HFF-Myc (cell line): ENCODE measurements at regions not wholly inside any gene's neighbourhood (a gene's known extent, or its start where the extent isn't known, plus 50 kb on each side); places are given as distances from the start of the nearest gene placed in this dataset.

Source experiments
- DNase-seq: peaks from one replicate; pipeline ENCODE4 v3.0.0-alpha.2; 2011; ENCODE audit warnings: low read depth; ENCODE audit errors: extremely low read depth
- H3K4me3 ChIP-seq: replicated peaks from 2 replicates; pipeline ENCODE4 v1.5.1; 2011; ENCODE audit warnings: low read depth, mild to moderate bottlenecking, control low read depth, low read length
- TF ChIP-seq, protein P1 (sequence below): IDR thresholded peaks from 2 replicates; pipeline ENCODE4 v1.5.1; 2012; ENCODE audit warnings: mild to moderate bottlenecking, low read depth, low read length, control low read depth; ENCODE audit errors: missing control alignments

DNA sequence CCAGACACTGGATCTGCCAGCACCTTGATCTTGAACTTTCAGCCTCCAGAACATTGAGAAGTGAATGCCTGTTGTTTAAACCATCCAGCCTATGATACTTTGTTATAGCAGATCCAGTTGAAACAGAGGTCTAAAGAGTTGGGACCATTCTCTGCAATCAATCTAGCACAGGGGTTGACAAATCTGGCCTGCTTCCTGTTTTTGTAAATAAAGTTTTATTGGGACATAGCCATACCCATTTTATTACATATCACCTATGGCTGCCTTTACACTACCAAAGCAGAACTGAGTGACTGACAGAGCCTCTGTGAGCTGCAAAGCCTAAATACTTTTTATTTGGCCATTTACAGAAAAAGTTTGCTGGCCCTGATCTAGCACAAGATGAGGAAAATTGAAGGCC lies 62.0 kb downstream of the BARX1 start:
- DNase-seq, result no peak
- TF ChIP-seq, protein P1, sequence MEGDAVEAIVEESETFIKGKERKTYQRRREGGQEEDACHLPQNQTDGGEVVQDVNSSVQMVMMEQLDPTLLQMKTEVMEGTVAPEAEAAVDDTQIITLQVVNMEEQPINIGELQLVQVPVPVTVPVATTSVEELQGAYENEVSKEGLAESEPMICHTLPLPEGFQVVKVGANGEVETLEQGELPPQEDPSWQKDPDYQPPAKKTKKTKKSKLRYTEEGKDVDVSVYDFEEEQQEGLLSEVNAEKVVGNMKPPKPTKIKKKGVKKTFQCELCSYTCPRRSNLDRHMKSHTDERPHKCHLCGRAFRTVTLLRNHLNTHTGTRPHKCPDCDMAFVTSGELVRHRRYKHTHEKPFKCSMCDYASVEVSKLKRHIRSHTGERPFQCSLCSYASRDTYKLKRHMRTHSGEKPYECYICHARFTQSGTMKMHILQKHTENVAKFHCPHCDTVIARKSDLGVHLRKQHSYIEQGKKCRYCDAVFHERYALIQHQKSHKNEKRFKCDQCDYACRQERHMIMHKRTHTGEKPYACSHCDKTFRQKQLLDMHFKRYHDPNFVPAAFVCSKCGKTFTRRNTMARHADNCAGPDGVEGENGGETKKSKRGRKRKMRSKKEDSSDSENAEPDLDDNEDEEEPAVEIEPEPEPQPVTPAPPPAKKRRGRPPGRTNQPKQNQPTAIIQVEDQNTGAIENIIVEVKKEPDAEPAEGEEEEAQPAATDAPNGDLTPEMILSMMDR, result no peak
- H3K4me3 ChIP-seq, result no peak overlapping the region

DNA sequence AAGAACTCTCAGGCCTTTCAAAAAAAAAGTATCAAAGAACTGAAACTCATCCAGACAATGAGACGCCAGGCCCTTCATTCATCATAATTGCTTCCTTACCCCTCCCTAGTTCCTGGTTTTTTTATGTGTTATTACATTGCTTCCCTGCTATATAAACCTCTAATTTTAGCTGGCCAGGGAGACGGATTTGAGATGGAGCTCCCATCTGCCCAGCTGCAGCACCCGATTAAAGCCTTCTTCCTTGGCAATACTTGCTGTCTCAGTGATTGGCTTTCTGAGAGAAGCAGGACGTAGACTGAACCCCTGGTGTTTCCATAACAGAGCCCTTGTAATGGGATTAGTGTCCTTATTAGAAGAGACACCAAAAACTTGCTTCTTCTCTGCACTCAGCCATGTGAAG lies 62.4 kb downstream of the BARX1 start:
- DNase-seq, result no peak
- no peak overlapping the region for H3K4me3 ChIP-seq
- TF ChIP-seq, protein P1, result no peak

DNA sequence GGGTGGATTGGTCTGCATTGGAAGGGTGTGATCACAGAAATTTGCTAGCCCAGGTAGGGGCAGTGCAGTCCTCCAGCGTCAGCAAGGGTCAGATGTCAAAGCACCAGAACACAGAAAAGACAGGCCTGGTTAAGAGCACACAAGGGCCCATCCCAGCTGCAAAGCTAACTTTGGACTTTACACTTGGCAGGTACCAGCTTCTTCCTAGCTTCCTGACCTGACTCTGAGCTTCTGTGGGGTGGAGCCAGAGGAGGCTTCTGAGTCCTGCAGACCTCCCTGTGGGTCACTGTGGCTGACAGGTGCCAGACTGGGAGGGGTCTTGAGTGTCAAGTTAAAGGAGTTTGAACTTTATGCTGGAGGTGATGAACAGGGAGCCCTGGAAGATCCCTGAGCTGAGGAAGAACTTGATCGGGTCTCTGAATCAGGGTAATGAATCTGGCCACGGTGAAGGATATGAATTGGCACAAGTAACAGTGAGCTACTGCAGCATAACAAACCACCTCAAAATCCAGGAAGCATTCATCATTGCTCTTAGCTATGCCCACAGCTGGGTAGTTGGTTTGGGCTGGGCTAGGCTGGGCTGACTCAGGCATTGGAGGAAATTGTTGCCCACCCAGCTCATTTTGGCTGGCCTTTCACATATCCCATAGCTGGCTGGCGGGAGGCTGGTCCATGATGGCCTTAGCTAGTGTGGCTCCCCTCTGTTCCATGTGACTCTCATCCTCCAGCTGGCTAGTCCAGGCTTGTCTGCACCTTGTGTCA lies 63.4 kb downstream of the BARX1 start:
- DNase-seq, result no peak
- H3K4me3 ChIP-seq, result no peak overlapping the region
- TF ChIP-seq, protein P1, result no peak

DNA sequence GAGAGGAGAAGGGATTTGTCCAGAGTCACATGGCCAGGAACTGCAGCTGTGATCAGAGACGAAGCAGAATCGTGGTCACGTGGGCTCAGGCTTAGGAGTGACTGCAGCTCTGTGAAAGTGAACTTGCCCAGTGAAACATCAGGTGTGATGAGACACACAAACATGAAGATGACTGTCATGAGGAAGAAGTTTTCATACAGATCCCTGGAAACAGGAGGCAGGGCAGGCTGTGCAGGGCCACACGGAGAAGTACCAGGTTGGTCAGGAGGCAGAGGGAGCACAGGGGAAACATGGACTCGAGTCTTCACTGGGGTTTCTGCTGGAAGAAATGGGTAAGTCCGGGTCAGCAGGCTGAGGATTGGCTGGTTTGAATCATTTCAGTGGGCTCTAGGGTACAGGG lies 64.1 kb downstream of the BARX1 start:
- TF ChIP-seq, protein P1, result no peak

DNA sequence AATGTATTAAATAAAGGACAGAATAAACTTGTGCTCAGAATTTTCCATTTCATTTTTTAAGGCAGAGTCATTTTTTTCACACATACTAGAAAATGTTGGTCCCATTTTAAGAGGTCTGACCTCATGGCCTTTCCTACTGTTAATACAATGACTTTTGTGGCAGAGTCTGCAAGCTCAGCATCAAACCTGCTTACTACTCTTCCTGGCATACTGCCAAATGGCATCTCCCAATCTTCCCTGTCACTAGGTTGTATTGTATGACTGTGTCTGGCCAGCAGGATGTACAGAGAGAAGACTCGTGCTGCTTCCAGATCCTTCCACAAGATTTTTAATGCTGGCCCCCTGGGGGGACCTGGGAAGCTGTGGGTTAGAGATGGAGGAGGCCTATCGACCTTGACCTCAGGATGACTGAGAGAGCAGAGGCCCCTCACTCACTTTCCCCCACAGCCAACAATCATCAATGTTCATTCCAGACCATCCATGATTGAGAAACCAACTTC lies 64.7 kb downstream of the BARX1 start:
- TF ChIP-seq, protein P1, result no peak
- DNase-seq, result no peak
- H3K4me3 ChIP-seq, result no peak overlapping the region

More for the DNA sequence above, 64.1 kb downstream of the BARX1 start:
- no peak for DNase-seq
- no peak overlapping the region for H3K4me3 ChIP-seq

DNA sequence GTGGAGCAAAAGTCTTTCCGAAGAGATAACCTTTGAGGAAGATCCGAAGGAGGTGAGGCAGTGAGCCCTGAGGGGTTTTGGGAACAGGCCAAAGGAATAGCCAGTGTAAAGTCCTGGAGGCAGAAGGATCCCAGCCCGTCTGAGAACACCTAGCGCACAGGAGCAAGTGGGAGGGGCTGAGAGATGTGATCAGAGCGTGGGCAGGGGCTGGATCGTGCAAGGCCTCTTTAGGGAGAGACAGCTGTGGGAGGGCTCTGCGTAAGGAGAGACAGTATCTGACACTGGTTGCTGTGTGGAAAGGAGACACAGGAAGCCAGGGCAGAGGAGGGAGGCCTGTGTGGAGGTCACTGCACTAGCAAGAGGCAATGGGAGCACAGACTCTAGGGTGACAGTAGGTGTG lies 68.2 kb downstream of the BARX1 start:
- DNase-seq, result no peak

More for the DNA sequence above, 68.2 kb downstream of the BARX1 start:
- TF ChIP-seq, protein P1, result no peak
- no peak overlapping the region for H3K4me3 ChIP-seq
